Adrenal gland (tissue), 5 donors: ENCODE measurements at regions not wholly inside any gene's neighbourhood (a gene's known extent, or its start where the extent isn't known, plus 50 kb on each side); places are given as distances from the start of the nearest gene placed in this dataset.

Experiments used
- POLR2A ChIP-seq, 2 donors: fragments of 450-650 bp; IDR thresholded peaks; one replicate each; pipeline ENCODE4 v1.6.1; 2017; ENCODE audit warnings: antibody characterized with exemption in 2 of 2, mild to moderate bottlenecking in 2 of 2, moderate library complexity in 1 of 2
- TF ChIP-seq, protein P1 (sequence below), 6 experiments: fragments of 450-650 bp in 4 of 6; fragments of 200-600 bp in 2 of 6; sonication (generic) in 1 of 6; IDR thresholded peaks; 1 replicate in 5 of 6; 2 replicates in 1 of 6; pipeline versions ENCODE4 v1.5.1 to v1.8.0; 2016 to 2021; ENCODE audit warnings: antibody characterized with exemption in 6 of 6, mild to moderate bottlenecking in 2 of 6, moderate library complexity in 1 of 6
- donor health status: DM: no; HTN: no; CAD: no.

DNA sequence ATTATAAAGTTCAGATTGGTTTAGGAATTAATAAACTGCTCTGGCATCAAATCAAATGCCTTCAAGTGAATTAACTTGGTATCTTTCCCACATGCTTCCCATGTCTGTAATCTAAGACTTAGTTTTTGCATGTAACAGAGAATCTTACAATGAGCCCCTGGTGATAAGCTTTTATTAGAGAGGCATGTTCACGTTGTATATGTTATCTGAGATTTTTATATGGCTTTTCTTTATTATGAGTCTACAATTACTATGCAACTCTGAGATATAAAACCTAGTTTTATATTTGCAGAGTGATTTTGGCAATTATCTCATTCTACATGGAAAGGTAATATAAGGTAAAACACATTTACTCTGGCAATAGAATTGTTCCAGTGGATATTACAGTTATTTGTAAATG, 1578.4 kb upstream of the IGFBP7 start:
- TF ChIP-seq POLR2A (IDR thresholded peaks at IDR 0.05), result no peak
- TF ChIP-seq, protein P1, sequence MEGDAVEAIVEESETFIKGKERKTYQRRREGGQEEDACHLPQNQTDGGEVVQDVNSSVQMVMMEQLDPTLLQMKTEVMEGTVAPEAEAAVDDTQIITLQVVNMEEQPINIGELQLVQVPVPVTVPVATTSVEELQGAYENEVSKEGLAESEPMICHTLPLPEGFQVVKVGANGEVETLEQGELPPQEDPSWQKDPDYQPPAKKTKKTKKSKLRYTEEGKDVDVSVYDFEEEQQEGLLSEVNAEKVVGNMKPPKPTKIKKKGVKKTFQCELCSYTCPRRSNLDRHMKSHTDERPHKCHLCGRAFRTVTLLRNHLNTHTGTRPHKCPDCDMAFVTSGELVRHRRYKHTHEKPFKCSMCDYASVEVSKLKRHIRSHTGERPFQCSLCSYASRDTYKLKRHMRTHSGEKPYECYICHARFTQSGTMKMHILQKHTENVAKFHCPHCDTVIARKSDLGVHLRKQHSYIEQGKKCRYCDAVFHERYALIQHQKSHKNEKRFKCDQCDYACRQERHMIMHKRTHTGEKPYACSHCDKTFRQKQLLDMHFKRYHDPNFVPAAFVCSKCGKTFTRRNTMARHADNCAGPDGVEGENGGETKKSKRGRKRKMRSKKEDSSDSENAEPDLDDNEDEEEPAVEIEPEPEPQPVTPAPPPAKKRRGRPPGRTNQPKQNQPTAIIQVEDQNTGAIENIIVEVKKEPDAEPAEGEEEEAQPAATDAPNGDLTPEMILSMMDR (IDR thresholded peaks at IDR 0.05), result no peak
